ENCODE measurements at regions not wholly inside any gene's neighbourhood (a gene's known extent, or its start where the extent isn't known, plus 50 kb on each side); places are given as distances from the start of the nearest gene placed in this dataset.

DNA sequence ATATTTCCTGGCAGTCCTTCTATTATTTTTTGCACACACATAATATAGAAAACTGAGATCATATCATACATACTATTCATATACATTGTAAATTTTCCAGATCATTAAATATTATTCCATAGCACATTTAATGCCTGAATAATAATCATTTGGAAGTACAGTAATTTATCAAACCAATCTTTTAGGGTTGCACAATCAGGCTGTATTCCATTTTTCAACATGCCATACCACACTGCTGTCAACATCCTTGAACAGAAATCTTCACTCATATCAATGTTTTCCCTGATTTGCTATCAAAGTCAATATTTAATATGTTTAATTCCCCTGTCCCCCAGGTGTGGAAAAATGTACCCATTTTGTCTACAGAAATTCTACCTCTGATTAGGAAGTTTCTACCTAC, 122.7 kb upstream of the ADGRF1 start:
- 0 out of 2 replicates have a peak, but pooled peaks cover 3% of the 10 kb centered on the region for H3K4me1 ChIP-seq (ENCODE audit: control insufficient read depth, insufficient read depth, low read length)
- DNase-seq (ENCODE audit: low read depth, low spot score), result no peak
- POLR2A ChIA-PET, result no interaction called here

DNA sequence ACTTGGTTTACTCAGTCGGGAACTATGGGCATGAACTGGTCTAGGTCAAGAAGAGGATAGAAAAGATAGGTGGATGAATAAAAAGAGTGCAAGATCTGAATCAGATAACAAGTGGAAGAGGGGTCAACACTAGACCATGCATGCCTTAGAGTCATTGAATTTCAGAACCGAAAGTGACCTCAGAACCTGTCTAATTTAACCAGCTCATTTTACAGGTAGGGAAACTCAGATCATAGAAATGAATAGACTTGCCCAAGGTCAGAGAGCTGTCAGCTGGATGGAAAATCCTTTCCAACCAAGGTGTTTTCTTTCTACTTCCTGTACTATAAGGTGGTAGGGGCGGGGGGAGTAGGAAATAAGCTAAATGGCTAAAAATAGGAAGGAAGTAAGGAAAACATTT, 121.4 kb upstream of the ADGRF1 start:
- H3K27me3 ChIP-seq (ENCODE audit: control insufficient read depth, insufficient read depth, low read length), result no peaks in the 10 kb centered on the region
- no peak for DNase-seq (ENCODE audit: low read depth, low spot score)
- no peak overlapping the region for H3K27ac ChIP-seq (ENCODE audit: low read length)
- in situ Hi-C loops (cut with HindIII; ENCODE audit: low pct_unique_long_range_greater_than_20kb, low sequenced_read_pairs) (no loop called here), intact Hi-C loops (cut with micrococcal nuclease; ENCODE audit: unreplicated experiment) (no loop called here)
- TF ChIP-seq, protein P1, sequence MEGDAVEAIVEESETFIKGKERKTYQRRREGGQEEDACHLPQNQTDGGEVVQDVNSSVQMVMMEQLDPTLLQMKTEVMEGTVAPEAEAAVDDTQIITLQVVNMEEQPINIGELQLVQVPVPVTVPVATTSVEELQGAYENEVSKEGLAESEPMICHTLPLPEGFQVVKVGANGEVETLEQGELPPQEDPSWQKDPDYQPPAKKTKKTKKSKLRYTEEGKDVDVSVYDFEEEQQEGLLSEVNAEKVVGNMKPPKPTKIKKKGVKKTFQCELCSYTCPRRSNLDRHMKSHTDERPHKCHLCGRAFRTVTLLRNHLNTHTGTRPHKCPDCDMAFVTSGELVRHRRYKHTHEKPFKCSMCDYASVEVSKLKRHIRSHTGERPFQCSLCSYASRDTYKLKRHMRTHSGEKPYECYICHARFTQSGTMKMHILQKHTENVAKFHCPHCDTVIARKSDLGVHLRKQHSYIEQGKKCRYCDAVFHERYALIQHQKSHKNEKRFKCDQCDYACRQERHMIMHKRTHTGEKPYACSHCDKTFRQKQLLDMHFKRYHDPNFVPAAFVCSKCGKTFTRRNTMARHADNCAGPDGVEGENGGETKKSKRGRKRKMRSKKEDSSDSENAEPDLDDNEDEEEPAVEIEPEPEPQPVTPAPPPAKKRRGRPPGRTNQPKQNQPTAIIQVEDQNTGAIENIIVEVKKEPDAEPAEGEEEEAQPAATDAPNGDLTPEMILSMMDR (IDR thresholded peaks at IDR 0.05), result no peak
- no peak for TF ChIP-seq POLR2AphosphoS5 (IDR thresholded peaks at IDR 0.05; ENCODE audit: low read depth, low read length)
- TF ChIP-seq, protein P2, sequence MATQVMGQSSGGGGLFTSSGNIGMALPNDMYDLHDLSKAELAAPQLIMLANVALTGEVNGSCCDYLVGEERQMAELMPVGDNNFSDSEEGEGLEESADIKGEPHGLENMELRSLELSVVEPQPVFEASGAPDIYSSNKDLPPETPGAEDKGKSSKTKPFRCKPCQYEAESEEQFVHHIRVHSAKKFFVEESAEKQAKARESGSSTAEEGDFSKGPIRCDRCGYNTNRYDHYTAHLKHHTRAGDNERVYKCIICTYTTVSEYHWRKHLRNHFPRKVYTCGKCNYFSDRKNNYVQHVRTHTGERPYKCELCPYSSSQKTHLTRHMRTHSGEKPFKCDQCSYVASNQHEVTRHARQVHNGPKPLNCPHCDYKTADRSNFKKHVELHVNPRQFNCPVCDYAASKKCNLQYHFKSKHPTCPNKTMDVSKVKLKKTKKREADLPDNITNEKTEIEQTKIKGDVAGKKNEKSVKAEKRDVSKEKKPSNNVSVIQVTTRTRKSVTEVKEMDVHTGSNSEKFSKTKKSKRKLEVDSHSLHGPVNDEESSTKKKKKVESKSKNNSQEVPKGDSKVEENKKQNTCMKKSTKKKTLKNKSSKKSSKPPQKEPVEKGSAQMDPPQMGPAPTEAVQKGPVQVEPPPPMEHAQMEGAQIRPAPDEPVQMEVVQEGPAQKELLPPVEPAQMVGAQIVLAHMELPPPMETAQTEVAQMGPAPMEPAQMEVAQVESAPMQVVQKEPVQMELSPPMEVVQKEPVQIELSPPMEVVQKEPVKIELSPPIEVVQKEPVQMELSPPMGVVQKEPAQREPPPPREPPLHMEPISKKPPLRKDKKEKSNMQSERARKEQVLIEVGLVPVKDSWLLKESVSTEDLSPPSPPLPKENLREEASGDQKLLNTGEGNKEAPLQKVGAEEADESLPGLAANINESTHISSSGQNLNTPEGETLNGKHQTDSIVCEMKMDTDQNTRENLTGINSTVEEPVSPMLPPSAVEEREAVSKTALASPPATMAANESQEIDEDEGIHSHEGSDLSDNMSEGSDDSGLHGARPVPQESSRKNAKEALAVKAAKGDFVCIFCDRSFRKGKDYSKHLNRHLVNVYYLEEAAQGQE (IDR thresholded peaks at IDR 0.05; ENCODE audit: insufficient read depth in 1 of 2, low read depth in 2 of 2, low read length in 1 of 2), result no peak
- TF ChIP-seq TCF7L2 (IDR thresholded peaks at IDR 0.05; ENCODE audit: low read depth, low read length), result no peak
- no peak for TF ChIP-seq SIN3A (IDR thresholded peaks at IDR 0.05; ENCODE audit: borderline replicate concordance, insufficient read depth, low read depth, low read length)
- 0 out of 2 replicates have a peak, but pooled peaks cover 3% of the 10 kb centered on the region for H3K4me1 ChIP-seq (ENCODE audit: control insufficient read depth, insufficient read depth, low read length)
- no peak for ATAC-seq
- no peaks in the 10 kb centered on the region for H3K36me3 ChIP-seq (ENCODE audit: control insufficient read depth, insufficient read depth, low read length)
- H3K9me3 ChIP-seq (ENCODE audit: control insufficient read depth, insufficient read depth, low read depth, low read length), result no peaks in the 10 kb centered on the region
- H3K4me3 ChIP-seq (ENCODE audit: low read depth in 2 of 2, low read length in 2 of 2), result no peak overlapping the region
- no TSS peak for BruUV-seq (replicated peaks)
- CTCF ChIA-PET, result no interaction called here
- POLR2A ChIA-PET, result no interaction called here

More for the DNA sequence above, 122.7 kb upstream of the ADGRF1 start:
- Histone ChIP-seq H3K27me3 (ENCODE audit: control insufficient read depth, insufficient read depth, low read length) (no peaks in the 10 kb centered on the region), H3K4me3 (ENCODE audit: low read depth in 2 of 2, low read length in 2 of 2) (no peak overlapping the region), H3K9me3 (ENCODE audit: control insufficient read depth, insufficient read depth, low read depth, low read length) (no peaks in the 10 kb centered on the region), H3K36me3 (ENCODE audit: control insufficient read depth, insufficient read depth, low read length) (no peaks in the 10 kb centered on the region), H3K27ac (ENCODE audit: low read length) (no peak overlapping the region)
- TF ChIP-seq, protein P1 (IDR thresholded peaks at IDR 0.05), result no peak
- TF ChIP-seq, protein P2 (IDR thresholded peaks at IDR 0.05; ENCODE audit: insufficient read depth in 1 of 2, low read depth in 2 of 2, low read length in 1 of 2), result no peak
- no peak for TF ChIP-seq SIN3A (IDR thresholded peaks at IDR 0.05; ENCODE audit: borderline replicate concordance, insufficient read depth, low read depth, low read length)
- no peak for TF ChIP-seq POLR2AphosphoS5 (IDR thresholded peaks at IDR 0.05; ENCODE audit: low read depth, low read length)
- TF ChIP-seq TCF7L2 (IDR thresholded peaks at IDR 0.05; ENCODE audit: low read depth, low read length), result no peak
- BruUV-seq (replicated peaks), result no TSS peak
- in situ Hi-C loops (cut with HindIII; ENCODE audit: low pct_unique_long_range_greater_than_20kb, low sequenced_read_pairs), result no loop called here
- no peak for ATAC-seq
- CTCF ChIA-PET, result no interaction called here
- intact Hi-C loops (cut with micrococcal nuclease; ENCODE audit: unreplicated experiment), result no loop called here
